GM19025 (cell line): ENCODE measurements at regions not wholly inside any gene's neighbourhood (a gene's known extent, or its start where the extent isn't known, plus 50 kb on each side); places are given as distances from the start of the nearest gene placed in this dataset.
"Not testable (repeated sequence)": the region's sequence is repeated elsewhere in the genome, so short reads cannot be mapped to it uniquely, and the experiment has no call there.

ENCODE experiments used
- ATAC-seq: cut with Tn5 transposase; IDR thresholded peaks from one replicate; pipeline ENCODE4 v1.9.1; 2021; ENCODE audit warnings: mild to moderate bottlenecking, low read depth, moderate library complexity; ENCODE audit not compliant: unreplicated experiment

GRCh38 chr2:56590611-56591010 lies 406.8 kb downstream of the CCDC85A start:
- ATAC-seq: no peak

- ATAC-seq: not testable (repeated sequence)
Measured at GRCh38 chr2:56606086-56606485, 422.3 kb downstream of the CCDC85A start.

GRCh38 chr2:56613254-56613653 lies 429.5 kb downstream of the CCDC85A start:
- ATAC-seq: no peak

GRCh38 chr2:56613920-56614319 lies 430.1 kb downstream of the CCDC85A start:
- ATAC-seq: no peak

- ATAC-seq: no peak
Measured at GRCh38 chr2:56615760-56616159, 432.0 kb downstream of the CCDC85A start.

- ATAC-seq: no peak
Measured at GRCh38 chr2:56624181-56624580, 440.4 kb downstream of the CCDC85A start.

GRCh38 chr2:56626927-56627326 lies 443.1 kb downstream of the CCDC85A start:
- ATAC-seq: no peak

- ATAC-seq: no peak
Measured at GRCh38 chr2:56630286-56630685, 446.5 kb downstream of the CCDC85A start.

- no peak for ATAC-seq
Measured at GRCh38 chr2:56647997-56648396, 464.2 kb downstream of the CCDC85A start.

- ATAC-seq: no peak
Measured at GRCh38 chr2:56648802-56649201, 465.0 kb downstream of the CCDC85A start.

GRCh38 chr2:56654936-56655335 lies 471.1 kb downstream of the CCDC85A start:
- ATAC-seq: no peak

GRCh38 chr2:56656826-56657225 lies 473.0 kb downstream of the CCDC85A start:
- no peak for ATAC-seq

GRCh38 chr2:56666777-56667176 lies 483.0 kb downstream of the CCDC85A start:
- ATAC-seq: no peak

GRCh38 chr2:56671973-56672569 lies 488.3 kb downstream of the CCDC85A start:
- no peak for ATAC-seq

GRCh38 chr2:56674084-56674483 lies 490.3 kb downstream of the CCDC85A start:
- ATAC-seq: no peak

- ATAC-seq: no peak
Measured at GRCh38 chr2:56676966-56677365, 493.2 kb downstream of the CCDC85A start.

- no peak for ATAC-seq
Measured at GRCh38 chr2:56680971-56681631, 497.3 kb downstream of the CCDC85A start.

- ATAC-seq: no peak
Measured at GRCh38 chr2:56681659-56682396, 498.0 kb downstream of the CCDC85A start.

GRCh38 chr2:56682397-56682760 lies 498.6 kb downstream of the CCDC85A start:
- ATAC-seq: no peak

GRCh38 chr2:56684327-56684726 lies 500.5 kb downstream of the CCDC85A start:
- ATAC-seq: no peak

GRCh38 chr2:56685205-56685604 lies 501.4 kb downstream of the CCDC85A start:
- no peak for ATAC-seq

- ATAC-seq: no peak
Measured at GRCh38 chr2:56687169-56687568, 503.4 kb downstream of the CCDC85A start.
